ENCODE measurements at regions not wholly inside any gene's neighbourhood (a gene's known extent, or its start where the extent isn't known, plus 50 kb on each side); places are given as distances from the start of the nearest gene placed in this dataset.

DNA sequence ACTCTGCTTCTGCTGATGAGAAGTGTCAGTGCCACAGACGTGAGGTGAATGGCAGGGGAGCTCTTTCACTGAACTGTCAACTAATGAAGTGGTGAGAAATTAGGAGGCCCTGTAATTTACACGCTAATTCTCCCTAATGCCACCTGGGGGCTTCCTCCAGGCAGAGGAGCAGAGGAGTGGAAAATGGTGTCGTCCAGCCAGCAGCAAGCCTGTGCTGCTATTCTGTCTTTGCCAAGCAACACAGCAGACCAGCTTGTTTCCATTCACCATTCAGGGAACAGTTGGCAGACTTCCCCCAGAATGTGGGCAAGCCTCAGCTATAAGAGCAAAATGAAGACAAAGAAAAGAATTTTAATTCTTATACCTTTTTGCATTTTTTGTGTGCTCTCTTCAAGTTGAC, 245.2 kb upstream of the TET2 start:
- DNase-seq = peak; percentile 59

DNA sequence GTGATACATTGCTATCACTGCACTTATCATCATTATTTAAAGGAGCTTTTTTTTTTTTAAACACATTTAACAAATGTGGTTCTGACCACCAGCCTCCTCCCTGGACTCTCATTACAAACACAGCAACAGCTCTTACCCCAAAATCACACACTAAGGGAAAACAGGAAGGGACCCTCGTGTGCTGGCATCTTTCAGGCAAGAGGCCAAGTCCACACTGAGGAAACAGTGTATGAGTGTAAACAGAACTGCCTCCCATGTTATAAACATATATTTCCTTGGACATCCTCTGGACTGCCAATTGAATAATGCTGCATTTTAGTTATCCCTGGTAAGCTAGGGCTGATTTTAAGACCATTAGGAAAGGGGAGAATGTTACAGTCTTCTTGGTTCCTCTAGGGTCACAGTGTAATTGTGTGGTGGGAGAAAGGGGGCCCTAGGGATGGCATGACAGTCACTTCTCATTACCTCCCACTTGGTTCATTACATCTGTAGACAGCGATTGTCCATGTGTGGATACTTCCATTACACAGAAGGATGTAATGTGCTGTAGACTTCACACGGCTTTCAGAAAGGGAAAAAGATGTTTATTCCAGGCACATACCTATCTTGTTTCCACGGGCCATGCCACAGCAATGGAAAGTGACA, 244.6 kb upstream of the TET2 start:
- peak; percentile 22 for DNase-seq

DNA sequence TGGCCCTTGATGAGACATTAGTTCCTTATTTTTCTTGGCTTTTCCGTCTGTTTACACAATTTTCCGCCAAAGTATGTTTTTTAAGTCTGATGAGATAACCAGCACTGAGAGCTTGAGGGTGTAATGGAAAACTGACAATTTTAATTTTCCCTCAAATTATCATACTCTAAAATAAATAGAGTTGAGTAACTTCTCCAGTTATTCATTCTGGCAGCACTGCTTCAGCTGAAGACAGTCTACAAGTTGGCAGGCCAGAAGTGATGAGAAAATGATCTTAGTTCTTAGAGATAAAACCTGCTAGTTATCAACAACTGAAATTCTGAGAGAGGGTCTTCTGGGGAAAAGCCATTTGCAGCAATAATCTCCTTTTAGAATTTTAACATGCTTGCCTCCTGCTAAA, 241.6 kb upstream of the TET2 start:
- DNase-seq = no peak

DNA sequence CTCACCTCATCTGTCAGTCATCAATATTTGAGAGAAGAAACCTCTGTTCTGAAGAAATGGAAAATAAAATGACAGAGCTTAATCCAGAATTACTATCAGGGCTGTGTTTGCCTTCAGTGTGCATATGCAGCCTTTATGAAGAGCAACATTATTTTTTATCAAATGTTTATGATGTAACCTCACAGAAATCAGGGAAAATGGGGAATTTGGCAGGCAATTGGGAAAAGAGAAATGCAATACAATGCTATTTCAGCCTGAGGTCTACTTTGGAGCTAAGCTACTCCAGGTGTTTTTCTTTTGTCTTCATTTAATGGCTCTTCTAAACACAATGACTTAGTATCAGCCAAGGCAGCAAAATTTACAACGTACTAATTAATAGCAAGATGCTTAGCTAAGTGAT, 241.1 kb upstream of the TET2 start:
- no peak for DNase-seq

DNA sequence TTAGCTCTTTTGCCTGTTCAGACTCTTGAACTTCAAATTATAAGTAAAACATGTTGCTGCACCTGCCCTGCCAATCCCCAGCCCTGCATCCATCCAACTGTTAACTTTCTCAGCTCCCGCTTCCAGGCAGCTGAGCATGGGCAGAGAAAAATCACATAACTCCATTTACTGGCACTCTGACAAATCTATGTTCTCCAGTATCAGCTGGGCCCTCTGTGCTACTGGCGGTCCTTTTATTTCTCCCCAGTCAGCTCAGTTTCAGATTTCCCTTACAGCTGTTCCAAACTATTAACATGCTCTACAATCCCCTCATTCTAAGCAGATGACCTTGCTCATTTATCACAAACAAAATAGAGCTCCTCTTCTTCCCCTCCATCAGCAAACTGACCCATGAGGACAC, 240.4 kb upstream of the TET2 start:
- no peak for DNase-seq

DNA sequence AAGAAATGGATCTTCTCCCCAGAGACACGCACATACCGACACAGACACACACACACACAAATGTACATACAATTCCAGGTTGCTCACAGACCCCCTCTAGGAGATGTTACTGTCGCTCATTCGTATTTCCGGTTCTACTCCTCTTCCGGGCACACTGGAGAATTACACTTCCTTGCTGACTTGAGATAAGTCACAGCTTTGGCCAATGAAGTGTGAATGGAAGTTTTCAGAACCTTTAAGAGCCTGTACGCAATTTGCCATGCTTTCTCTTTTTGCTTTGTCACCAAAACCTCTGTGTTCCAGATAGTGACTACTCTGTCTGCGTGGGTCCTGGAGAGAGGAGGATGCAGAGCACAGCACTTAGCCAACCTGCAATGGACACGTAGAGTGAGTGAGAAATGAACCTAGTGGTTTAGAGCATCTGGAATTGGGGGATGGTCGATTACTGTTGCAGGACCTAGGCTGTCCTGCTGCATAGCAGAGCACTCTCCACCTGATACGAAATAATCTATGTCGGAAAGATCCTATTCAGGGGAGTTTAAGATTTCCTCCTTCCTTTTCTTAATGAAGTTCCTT, 239.5 kb upstream of the TET2 start:
- no peak for DNase-seq

DNA sequence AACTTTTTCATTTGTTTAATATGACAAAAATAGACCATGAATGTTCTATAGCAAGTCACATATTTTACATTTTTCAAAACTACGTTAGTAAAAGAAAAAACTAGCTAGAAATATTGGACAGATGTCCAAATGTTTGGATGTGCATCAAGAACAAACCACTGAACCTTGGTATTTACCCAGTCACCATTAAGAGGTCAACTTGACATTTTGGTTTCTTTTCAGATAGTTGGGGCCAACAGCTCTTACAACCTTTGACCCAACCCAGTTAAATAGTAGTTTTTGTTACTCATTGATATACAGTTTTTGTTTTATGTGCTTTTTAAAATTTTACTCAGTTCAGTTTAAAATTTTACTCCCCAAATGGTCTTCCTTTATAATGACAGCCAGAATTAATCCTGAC, 238.7 kb upstream of the TET2 start:
- no peak for DNase-seq

DNA sequence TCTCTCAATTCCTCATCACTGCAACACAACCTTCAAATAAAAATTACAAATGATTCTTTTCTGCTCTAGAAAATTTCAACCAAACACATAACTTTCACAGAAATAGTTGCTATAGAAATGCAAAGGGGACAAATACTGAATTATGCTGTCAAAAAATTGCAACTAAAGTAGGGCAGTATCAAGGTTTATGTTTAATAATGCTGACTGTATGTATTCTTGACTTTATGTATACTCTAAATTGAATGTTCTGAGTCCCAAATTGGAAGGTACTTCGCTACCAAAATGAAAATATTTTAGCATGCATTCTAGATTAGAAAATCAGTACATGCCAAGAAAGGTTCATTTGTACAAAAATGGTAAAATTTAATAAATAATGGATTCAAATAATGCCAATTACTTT, 237.3 kb upstream of the TET2 start:
- DNase-seq = no peak

DNA sequence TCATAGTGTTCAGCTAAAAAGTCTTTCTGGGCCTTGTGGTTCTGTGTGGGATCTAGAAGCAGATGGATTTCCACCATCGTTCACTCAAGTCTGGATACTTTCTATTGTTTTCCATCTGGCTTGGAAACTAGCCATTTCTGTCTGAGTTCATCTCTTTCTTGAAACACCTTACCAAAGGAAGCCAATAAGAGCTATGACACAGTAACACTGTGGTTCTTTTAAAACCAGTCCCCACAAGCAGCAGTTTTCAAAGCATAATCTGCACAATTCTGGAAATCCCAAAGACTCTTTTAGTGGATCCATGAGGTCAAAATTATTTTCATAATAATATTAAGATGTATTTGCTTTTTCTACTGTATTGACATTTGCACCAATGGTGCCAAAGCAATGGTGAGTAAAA, 234.2 kb upstream of the TET2 start:
- DNase-seq = no peak

DNA sequence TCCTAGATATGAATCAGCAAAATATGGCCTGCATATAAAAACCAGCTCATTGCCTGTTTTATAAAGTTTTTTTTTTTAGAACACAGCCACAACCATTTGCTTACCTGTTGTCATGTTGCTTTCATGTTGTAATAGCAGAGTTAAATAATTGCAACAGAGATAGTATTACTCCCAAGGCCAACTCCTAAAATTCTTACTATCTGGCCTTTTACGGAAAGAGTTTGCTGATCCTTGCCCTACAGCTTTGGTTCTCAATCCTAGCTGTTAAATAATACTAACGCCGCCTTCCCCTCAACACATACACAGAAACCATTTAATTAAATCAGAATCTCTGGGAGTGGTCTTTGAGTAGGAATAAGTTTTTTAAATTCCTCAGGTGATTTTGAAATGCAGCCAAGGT, 231.3 kb upstream of the TET2 start:
- DNase-seq = no peak

DNA sequence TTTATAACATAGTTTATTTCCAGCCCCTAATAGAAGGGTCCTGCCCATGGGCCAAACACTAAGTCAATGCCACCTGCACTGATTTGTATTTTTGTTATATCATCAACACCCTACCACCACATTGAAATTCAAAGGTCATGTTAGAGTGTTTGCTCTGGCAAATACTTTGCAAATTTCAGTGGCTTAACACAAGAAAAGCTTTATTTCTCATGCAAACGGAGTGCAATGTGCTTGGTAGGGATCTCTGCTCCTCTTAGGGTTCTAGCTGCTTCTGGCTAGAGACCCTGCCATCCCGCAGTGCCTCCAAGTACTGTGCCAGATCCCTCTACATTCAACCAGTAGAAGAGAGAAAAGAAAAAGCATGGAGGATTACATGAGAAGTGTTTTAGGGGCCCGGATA, 230.8 kb upstream of the TET2 start:
- DNase-seq = no peak

DNA sequence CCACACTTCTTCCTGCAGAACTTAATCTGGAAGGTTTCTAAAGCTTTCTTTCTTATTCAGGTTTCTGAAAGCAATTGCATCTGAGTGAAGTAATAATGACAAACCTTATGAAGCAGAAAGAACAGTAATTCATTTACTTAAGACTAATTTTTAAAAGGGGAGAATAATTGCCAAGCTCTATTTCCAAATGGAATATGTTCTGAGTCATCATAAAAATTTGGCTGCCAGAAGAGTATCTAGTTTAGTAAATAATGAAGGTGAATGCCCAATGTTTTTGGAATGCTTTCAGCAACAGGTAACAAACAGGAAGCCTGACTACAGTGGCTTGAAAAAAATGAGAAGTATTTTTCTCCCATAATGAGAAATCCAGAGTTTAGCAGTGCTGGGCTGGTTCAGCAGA, 227.3 kb upstream of the TET2 start:
- no peak for DNase-seq

DNA sequence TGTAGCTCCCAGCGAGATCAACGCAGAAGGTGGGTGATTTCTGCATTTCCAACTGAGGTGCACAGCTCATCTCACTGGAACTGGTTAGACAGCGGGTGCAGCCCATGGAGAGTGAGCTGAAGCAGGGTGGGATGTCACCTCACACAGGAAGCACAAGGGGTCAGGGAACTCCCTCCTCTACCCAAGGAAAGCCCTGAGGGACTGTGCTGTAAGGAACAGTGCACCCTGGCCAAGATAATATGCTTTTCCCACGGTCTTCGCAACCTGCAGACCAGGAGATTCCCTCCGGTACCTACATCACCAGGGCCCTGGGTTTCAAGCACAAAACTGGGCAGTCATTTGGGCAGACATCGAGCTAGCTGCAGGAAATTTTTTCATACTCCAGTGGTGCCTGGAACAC, 216.4 kb upstream of the TET2 start:
- DNase-seq = no peak

DNA sequence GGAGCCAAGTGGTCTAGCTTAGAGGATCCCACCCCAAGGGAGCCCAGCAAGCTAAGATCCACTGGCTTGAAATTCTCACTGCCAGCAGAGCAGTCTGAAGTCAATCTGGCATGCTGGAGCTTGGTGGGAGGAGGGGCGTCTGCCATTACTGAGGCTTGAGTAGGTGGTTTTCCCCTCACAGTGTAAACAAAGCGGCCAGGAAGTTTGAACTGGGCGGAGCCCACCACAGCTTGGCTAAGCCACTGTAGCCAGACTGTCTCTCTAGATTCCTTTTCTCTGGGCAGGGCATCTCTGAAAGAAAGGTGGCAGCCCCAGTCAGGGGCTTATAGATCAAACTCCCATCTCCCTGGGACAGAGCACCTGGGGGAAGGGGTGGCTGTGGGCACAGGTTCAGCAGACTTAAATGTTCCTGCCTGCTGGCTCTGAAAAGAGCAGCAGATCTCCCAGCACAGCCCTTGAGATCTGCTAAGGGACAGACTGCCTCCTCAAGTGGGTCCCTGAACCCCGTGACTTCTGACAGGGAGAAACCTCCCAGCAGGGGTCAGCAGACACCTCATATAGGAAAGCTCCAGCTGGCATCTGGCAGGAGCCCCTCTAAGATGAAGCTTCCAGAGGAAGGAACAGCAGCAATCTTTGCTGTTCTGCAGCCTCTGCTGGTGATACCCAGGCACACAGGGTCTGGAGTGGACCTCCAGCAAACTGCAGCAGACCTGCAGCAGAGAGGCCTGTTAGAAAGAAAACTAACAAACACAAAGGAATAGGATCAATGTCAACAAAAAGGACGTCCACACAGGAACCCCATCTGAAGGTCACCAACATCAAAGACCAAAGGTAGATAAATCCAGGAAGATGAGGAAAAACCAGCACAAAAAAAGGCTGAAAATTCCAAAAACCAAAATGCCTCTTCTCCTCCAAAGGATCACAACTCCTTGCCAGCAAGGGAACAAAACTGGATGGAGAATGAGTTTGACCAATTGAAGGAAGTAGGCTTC, 215.6 kb upstream of the TET2 start:
- peak; percentile 88 for DNase-seq

DNA sequence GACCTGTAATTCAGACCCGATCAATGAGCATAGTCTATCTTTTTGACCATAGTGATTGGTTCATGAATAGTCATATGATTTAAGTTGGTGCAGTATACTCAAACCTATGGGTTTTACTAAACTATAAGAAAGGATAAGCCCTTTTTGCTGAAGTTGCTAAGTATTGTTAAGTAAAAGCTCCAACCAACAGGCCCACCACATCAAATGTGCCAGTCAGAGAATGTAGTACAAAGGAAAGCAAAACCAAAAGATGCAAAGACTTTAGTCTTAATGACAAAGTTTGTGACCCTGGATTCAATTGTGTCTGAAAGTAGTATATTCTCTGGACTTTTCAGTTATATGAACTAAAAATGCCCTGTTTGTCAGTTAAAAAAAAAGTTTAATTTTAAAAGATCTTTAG, 208.1 kb upstream of the TET2 start:
- DNase-seq = no peak

DNA sequence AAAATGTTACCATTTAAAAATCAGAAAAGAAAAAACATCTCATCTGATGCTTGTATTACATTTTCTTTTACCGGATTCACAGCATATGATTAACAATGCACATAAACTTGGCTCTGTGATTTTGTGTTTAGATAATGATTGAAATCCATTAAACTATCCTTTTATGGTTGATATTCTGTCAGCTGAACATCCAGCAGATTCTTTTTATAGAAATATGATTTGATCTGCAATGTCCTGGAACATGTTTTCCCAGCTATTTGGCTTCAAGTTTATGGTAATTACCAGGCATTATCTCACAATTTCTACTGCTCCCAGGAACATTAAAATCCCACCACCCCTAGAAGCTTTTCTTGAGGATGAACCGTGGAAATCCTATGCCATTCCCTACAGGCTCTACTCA, 205.7 kb upstream of the TET2 start:
- no peak for DNase-seq

DNA sequence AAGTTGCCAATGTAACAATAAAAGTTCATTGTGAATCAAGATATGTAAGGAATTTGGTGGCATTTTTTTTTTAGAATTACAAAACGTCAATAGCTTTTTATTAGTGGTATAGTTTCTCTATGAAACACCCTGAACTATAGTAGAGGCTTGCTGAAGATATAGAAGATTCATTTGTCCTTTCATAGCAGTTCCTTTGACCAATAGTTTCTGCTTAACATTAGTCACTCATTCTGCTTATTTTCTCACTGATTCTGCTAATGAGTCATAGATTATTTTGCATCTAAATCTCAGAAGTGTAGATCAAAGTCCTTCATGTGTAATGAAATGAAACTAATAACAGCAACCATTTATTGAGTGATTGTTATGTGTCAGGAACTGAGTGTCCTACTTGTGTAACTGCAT, 205.0 kb upstream of the TET2 start:
- no peak for DNase-seq

DNA sequence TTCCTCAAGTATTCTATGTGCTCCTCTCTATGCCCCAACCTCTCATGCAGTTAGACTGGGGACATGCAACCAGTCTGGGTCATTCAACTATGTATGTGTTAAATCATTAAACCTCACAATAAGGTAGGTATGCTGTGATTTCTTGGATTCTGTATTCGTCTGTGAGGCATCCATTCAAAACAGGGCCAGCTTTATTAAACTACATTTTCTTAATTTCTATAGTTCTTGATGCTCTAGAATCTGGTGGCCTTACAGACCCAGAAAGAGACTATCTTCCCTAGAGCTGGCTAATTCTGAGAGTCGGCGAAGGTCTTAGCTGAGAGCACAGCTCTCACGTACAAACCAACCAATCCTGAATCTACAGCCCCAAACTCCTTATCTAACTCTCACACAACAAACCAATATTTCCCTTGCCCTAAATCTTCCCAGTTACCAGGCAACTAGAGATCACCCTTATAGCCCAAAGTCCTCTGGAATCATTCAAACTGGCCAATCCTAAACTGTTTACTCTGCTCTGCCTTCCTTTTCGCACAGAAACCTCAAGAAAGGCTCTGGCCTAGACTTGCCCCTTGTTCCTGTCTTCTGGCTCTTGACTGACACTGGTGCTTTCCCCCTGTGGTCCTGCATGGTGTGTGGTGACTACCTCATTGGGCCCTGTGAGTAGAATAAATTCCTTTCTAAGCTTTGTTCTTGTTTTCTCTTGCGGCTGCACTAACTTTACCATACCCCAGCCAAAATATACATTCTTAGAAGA, 203.5 kb upstream of the TET2 start:
- DNase-seq = peak; percentile 88

DNA sequence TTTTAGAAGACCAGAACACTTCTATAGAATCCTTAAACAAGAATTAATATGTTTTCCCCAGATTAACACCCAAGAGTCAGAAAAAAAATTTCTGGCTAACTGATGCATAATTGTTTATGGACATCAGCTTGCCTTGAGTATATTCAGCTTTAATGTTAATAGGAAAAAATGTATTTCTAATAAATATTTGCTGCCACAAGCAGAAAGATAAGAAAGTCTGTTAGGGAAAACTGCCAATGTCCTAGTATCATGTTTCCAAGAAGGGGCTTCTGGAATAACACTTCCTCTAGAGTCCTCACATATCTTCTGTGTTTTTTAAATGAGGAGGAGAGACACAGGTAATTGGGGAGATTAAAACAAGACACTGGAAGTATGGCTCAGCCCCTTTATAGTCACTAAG, 202.1 kb upstream of the TET2 start:
- DNase-seq = no peak

DNA sequence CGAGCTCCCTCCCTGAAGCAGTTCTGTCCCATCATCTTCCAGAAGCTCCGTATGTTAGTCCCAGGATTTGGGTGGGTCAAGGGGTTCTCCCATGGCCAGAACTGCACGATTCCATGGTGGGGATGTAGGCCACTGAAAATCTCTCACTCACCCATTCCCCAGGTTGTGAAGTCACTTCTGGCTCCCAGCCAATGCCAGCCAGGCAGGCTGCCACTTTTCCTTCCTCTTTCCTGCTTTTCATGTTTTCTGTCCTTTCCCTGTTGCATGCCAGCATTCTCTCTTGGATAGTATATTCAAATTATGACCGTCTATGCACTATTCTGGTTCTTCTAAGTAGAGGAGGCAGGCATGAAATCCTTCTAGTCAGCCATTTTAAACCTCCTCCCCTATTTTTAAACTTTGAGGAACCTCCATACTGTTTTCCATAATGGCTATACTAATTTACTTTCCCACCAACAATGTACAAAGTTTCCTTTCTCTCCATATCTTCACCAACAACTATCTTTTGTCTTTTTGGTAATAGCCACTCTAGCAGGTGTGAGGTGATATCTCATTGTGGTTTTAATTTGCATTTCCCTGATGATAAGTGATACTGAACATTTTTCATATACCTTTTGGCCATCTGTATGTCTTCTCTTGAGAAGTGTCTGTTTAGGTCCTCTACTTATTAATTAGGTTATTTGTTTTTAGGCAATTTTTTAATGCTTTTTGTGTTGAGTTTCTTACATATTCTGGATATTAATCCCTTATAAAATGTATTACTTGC, 182.1 kb upstream of the TET2 start:
- no peak for DNase-seq

DNA sequence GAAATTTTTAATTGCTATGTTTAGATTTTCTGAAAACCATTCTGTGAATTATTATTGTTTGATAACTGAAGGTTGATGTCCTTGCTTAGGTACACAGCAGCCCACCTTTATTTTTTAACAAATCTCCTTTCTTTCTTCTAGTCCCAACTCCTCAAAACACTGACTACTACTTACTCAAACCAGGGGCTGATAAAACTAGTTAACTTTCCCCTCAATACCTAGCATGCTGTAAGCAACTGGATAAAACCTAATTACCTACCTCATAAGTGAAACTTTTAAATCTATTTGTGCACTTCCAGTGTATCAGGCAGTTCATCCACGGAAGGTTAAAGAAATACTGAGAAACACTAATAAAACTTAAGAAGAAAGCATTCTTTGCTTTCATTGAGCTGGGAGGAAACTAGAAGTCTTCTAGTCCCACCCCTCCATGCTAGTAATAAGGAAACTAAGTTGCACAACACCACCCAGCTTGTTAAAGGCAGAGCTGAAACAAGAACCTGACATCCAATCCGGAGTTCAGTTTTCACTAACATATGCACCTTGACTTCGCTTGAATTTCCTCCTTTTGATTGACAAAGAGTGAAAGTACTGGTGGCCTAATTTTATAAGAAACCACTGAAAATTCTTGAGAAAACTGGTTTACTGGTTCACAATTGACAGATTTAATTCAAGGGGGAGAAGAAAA, 180.2 kb upstream of the TET2 start:
- peak; percentile 85 for DNase-seq

DNA sequence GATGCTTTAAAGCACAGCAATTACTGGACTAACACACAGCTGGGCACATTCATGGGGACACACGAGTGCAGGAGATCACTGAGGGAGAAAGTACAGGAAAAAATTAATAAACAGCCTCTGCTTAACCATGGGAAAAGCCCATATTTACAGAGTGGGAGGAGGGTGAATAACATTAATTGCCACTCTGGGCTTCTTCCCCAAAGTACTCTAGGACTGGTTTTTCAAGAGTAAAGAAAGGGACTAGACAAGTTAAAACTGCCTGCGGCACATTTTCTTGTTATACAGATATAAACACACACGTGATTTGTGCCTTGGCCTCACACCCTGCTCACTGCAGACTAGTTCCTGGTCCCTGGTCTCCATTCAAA, 179.7 kb upstream of the TET2 start:
- DNase-seq = peak; percentile 49
